ENCODE measurements at regions not wholly inside any gene's neighbourhood (a gene's known extent, or its start where the extent isn't known, plus 50 kb on each side); places are given as distances from the start of the nearest gene placed in this dataset.
"Not testable (repeated sequence)": the region's sequence is repeated elsewhere in the genome, so short reads cannot be mapped to it uniquely, and the experiment has no call there.

DNA sequence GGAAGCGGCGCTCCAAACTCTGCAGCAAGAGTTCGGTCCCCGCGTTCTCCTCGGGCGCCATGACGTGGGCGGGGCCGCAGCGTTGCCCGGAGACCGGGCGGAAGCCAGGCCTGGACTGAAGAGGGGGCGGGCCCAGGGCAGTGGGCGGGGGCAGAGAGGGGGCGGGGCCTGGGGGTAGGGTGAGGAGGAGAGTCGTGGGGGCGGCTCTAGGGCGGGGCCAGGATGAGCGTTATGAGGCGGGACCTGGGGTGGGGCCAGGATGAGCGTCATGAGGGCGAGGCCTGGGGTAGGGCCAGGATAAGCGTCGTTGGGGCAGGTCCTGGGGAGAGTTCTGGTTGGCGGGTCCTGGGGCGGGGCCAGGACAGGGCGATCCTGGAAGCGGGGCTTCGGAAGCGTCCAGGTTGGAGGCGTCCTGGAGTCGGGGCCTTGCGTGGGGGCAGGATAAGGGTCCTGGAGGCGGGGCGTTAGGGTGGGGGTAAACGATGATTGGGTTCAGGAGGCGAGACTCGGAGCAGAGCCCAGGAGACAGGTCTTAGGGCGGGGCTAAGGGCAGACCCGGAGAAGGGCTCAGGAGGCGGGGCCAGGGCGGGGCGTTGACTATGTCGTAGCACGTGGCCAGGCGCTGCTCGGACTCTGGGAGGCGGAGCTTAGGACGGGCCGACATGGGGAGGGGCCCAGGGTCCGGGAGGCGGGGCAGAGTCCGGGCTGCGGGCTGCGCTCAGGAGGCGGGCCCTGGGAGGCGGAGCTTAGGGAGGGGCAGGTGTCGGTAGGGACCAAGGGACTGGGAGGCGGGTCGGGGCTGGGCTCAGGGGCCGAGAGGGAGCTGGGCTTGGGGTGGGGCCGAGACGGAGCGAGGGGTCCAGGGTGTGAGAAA, 131.1 kb upstream of the ALDH3B2 start:
- peak; percentile 92 for DNase-seq (ENCODE audit: low read depth)

DNA sequence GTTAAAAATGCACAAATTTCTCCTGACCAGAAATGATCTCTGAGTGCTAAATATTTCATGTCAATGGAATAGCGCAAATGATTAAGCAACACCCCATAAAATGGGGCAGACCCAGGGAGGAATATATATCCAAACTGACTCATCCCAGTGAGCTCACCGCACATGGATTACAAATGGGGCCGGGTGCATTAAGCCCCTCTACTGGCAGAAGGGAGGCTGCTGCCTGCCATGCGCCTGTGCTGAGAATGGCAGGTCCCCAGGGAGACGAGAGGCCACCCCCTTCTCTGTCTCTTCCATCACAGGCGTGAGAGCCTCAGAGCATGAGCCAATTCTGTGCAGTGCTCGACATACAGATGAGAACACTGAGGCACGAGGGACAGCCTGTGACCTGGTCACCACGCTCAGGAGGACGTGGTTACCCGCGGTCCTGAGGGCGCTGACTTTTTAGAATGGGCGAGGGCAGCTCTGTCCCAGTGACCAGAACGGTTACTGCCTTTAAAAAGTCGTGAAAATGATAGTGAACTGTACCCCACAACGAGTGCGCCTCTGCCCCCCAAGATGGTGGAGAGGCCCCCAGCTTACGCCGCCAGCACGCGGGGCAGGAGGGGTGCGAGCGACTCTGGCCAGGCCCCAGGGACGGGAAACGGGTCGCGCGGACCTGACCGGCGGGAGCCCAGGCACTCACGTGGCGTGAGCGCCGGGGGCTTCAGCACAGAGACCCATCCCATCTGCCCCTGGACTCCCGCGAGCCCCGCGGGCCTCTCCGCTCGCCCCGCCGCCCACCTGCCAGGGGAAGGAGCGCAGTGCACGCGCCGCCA, 130.2 kb upstream of the ALDH3B2 start:
- DNase-seq (ENCODE audit: low read depth): peak; percentile 63

DNA sequence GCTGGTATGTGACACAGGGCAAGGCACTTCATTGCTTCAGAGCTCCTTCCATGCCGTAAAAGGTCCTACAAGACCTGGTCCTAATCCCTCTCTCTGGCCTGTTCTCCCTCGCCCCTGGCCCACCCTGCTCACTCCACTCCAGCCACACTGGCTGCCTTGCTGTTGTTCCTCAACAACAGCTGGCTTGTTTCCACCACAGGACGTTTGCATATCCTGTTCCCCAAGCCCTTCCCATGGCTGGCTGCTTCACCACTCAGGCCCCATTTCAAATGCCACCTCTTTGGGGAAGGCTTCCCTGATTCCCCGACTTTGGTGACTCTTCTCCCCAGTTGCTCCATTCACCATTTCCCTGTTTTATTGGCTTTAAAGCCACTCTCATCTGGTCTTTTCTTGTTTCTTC, 129.1 kb upstream of the ALDH3B2 start:
- not testable (repeated sequence) for DNase-seq (ENCODE audit: low read depth)

DNA sequence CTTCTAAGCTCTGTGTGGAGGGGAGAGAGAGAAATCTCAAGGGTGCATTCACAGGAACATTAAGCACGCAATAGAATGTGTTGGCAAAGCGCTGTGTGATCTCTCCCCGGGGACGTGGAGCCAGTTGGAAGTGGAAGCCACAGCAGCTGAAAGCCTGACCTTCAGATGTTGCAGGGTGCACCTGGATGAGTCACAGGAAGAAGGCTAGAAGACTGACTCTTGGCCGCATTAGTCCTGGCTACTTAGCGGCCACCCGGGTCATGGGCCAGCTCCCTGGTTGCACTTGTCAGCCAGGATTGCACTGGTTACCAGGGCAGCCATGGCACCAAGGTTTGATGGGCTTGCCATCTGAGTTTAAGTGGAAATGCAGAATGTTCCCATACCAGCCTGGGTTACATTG, 128.6 kb upstream of the ALDH3B2 start:
- DNase-seq (ENCODE audit: low read depth): not testable (repeated sequence)

DNA sequence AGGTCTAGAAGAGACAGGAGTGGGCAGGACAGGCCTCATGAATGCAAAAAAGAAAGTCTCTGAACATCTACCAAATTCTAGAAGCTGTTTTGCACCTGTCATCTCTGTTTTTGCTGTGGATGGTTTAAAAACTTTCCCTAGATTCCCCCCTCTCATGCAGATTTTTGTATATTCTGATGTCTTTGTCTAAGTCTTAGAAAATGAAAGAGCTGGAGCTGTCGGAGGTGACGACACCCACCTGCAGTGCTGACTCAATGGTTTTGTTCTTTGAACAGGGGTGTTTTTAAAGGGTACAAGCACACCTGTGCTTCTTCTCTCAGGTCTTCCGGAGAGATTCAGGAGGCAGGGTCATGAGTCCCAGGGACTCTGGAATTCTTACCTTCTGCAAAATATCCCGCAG, 128.2 kb upstream of the ALDH3B2 start:
- not testable (repeated sequence) for DNase-seq (ENCODE audit: low read depth)

DNA sequence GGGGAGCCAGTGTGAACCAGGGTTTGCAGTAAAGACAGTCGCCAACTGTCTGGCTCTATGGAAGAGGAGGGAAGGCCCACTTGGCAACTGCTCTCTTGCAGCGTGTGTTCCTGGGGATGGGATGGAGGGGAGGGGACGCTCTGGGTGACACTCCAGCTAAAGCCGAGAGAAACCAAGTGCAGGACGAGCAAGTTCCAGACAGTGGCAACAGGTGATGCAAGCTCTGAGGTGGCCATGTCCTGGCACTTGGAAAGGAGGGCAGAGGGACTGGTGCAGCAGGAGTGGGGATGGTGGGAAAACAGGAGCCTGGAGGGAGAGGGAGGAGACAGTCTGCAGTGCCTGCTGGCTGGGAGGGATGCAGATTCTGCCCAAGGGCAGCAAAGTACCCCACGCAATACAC, 127.0 kb upstream of the ALDH3B2 start:
- DNase-seq (ENCODE audit: low read depth): not testable (repeated sequence)

DNA sequence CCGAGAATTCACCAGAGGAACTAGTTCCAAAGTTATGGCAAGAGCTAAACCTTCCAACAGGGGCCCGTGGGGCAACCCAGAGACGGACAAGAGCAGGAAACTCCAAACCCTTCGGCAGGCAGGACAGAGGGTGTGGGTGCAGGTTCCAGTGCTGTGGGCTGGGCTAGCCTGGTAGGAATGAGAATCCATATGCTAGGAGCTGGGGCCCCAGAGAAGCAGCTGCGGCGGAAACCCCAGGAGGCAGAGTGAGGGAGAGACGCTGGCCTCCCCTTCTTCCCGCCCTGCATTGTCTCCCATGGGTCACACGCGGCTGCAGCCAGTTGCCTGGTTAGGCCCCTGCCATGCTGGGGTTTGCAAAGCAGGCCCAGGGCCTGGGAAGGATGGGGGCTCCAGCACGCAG, 126.2 kb upstream of the ALDH3B2 start:
- not testable (repeated sequence) for DNase-seq (ENCODE audit: low read depth)

DNA sequence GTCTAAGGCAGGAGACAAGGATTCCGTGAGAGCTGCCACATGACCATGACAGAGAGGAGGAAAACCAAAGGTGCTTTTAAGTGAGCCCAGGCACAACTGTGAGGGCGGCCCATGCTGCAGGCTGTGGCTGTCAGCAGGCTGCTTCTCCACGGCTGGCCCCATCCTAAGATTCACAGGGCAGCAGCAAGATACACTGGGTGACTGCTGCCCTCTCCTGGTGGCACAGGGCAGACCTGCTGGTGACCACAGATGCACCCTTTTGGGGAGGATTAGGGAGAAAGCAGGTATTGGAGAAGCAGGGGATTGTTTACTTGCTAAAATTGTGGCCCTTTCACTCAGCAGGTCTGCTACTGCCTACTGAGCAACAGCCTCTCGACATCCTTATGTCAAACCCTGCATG, 125.4 kb upstream of the ALDH3B2 start:
- DNase-seq (ENCODE audit: low read depth): not testable (repeated sequence)

DNA sequence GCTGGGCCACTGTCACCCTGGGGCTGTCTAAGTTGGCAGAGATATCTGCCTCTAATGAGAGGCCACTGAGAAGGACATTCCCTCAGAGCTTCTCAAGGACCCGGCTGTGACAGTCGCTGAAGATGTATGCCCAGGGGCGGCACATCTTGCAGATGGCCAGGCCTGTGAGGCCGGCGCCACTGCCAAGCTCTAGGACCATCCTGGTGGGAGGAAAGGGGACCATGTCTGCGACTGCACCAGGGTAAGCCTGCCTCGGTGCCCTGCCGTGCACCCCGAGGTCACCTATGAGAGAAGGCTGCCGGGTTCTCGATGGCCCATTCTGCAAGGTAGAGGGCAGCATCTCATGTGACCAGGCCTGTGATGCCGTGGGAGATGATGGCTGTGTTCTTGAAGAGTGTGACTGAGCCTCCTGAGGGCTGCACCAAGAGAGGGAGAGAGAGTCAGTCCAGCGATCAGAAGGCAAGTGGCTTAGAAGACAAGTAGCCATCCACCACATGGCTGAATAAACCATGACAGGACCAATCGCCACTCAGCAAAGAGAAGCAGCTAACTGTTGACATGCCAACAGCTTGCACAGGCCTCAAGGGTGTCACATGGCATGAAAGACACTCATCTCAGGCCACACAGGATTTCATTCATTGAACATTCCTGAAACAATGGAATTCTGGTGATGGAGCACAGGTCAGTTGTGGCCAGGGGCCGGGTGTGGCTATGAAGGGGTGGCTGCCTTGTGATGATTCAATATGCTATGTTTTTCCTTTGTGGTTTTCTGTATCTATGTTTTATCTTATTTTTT, 123.5 kb upstream of the ALDH3B2 start:
- DNase-seq (ENCODE audit: low read depth): peak; percentile 68

DNA sequence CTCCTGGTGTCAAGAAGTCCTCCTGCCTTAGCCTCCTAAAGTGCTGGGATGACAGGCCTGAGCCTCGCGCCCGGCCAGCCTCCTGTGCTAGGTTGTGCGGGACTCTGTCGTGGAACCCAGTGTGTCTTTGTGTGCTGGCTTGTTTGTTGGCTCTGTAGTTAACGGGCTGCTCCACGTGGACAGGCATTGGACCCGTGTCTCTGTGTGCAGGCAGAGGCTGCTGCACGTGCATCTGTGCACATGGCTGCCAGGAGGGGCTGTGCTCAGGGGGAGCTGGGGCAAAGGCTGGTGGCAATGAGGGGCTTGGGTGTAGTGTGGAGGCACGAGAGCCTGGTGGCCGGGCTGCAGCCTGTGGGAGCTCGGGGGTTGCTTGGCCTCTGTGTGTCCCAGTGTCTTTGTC, 121.3 kb upstream of the ALDH3B2 start:
- no peak for DNase-seq (ENCODE audit: low read depth)

DNA sequence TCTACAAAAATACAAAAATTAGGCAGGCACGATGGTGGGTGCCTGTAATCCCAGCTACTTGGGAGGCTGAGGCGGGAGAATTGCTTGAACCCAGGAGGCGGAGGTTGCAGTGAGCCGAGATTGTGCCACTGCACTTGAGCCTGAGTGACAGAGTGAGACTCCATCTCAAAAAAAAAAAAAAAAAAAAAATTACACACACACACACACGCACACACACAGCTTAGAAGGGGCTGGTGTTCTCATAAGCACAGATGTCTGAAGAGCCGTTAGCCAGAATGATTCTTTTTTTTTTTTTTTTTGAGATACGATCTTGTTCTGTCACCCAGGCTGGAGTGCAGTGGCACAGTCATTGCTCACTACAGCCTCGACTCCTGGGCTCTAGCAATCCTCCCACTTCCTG, 119.3 kb upstream of the ALDH3B2 start:
- DNase-seq (ENCODE audit: low read depth): not testable (repeated sequence)

DNA sequence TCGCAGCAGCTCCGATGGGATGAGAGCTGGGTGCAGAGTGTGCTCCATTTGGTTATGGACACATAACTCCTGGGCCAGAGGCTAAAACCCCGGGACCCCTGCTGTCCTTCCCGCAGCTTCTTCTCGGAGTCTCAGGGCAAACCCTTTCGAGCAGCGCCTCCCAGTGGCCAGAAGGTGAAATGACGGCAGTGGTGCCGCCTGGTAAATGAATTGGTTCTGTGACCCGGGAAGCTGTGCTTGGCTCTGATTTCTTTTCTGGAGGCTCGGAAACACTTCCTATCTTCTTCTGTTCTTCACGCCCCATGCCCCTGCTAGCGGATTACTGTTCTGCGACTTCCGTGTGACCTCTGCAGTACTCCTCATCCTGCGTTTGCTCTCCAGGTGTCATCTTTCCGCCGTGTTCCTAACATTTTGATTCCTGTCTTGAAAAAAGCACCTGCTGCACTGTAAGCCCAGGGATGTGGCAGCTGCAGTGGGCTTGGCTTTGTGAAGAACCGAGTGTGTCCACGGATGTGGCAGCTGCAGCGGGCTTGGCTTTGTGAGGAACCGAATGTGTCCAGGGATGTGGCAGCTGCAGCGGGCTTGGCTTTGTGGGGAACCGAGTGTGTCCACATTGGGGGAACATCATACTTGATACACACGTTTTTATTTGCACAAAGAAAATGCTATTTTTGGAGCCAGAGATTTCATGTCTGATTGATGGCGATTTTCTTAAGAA, 118.0 kb upstream of the ALDH3B2 start:
- not testable (repeated sequence) for DNase-seq (ENCODE audit: low read depth)

DNA sequence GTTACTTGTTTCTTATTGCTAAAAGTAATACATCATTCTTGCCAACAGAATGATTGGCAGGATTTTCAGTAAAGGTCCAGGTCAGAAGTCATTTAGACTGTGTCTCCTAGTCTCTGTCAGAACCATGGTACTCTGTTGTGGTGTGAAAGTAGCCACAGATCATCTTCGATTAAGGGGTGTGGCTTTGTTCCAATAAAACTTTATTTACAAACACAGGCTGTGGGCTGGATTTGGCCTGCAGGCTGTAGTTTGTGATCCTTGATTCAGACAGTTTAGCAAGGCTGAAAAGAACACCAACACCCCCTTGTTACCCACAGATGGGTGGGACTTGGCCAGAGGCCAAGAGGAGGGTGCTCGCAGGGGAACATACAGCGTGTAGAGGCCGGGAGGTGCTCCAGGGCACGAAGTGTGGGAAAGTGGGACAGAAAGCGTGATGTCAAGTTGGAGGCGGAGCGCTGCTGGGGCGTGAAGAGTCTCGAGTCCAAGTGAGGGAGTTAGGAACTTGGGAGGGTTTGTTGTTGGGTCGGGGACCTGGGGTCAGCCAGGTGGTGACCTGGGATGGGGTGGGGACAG, 117.3 kb upstream of the ALDH3B2 start:
- not testable (repeated sequence) for DNase-seq (ENCODE audit: low read depth)

DNA sequence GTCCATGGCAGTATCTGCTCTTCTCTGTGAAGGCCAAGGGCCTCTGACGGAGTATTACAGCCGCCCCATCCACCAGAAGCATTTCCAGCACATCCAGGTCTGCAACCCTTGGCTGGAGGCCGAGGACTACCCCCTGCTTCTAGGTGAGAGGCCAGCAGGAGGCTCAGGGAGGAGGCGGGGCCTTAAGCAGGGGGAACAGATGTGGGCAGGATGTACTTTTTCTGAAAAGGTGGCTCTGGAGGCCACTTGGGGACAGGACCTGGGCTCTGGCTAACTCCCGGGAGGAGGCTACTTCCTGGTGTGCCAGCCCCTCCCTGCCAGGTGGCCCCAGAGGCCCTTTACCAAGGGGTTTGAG, 113.9 kb upstream of the ALDH3B2 start:
- DNase-seq (ENCODE audit: low read depth): not testable (repeated sequence)

DNA sequence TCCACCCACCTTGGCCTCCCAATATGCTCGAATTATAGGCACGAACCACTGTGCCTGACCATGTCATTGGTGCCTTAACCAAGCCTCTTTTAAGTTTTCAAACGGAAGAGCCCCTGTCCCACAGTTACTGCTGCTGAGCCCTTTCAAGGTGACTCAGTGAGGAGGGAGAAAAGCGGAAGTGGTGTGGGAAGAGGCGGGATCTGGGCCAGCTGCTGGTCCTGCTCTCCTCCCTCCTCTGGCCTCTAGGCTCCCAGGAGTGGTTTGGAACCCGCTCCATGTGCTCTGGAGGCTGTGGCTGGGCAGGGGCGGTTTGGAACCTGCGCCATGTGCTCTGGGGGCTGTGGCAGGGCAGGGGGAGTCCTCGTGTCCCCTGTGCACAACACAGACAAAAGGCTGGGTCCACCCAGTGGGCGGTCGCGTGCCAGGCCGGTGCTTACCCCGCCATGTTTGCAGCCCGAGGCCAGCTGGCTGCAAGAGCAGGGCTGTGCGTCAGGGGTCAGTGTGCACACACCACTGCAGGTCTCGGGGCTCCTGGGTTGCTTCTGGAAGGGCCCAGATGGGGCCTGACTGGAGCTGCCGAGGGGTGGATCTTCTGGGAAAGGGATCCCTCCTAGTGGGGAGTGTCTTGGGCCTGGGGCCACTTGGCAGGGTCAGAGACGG, 113.4 kb upstream of the ALDH3B2 start:
- DNase-seq (ENCODE audit: low read depth): not testable (repeated sequence)

DNA sequence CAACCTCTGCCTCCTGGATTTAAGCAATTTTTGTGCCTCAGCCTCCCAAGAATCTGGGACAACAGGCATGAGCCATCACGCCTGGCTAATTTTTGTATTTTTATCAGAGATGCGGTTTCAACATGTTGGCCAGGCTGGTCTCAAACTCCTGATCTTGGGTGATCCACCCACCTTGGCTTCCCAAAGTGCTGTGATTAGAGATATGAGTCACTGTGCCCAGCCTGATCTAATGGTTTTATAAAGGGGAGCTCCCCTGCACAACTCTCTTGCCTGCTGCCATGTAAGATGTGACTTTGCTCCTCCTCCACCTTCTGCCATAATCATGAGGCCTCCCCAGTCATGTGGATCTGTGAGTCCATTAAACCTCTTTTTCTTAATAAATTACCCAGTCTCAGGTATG, 107.5 kb upstream of the ALDH3B2 start:
- not testable (repeated sequence) for DNase-seq (ENCODE audit: low read depth)

DNA sequence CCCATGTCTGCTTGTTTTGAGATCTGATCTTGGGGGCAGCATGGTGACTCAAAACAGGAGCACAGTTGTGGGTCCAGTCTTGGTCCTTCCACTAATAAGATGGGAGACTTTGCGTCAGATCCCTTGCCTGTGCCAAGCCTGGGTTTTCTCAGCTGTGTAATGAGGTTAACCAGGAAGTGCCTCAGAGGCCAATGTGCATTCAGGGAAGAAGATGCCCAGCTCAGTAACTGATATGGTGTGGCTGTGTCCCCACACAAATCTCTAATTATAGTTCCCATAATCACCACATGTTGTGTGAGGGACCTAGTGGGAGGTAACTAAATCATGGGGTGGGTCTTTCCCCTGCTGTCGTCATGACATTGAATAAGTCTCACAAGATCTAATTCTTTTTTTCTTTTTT, 107.1 kb upstream of the ALDH3B2 start:
- DNase-seq (ENCODE audit: low read depth): not testable (repeated sequence)

DNA sequence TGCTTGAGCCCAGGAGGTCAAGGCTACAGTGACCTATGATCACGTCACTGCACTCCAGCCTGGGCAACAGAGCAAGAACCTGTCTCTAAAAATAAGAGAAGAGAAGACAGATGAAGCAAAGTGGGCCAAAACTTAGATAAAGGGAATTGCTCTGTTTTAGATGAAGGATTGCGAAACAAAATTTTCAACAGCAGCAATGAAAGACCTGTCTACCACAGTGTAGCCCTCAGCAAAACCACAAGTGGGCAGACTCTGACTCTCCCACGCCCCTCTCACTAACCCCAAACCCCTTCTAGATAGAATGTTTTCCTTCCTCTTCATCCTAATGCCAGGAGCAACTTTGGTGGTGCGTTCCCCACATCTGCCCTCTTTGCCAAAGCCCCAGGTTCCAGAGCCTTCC, 105.6 kb upstream of the ALDH3B2 start:
- no peak for DNase-seq (ENCODE audit: low read depth)

DNA sequence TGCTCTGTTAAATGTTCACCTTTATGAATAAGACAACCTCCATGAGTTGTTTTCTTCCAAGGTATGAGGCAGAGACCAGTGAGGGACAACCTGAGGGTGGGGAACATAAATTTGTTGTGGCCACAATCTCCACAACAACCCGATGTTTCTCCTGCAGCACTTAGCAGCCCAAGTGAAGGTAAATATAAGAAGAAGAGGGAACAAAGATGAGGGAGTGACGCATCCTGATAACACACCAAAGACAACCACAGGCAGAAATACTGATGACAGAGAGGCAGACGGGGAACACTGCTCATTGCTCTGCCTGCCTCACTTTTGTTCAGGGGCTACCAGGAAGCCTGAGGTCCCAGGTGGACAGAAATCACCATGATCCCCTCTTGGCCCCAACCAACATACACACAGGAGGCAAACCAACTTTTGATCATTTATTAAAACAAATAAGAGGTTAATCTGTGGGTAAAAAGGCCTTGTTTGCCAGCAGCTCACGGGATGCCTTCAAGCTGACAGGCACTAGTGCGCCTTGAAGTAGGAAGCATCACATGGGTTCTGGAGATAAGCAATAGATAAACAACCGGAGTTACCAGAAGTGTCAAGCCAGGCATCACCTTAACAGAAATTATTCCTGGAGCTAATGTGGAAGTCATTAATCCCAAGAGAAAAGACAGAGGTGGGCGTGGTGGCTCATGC, 104.9 kb upstream of the ALDH3B2 start:
- not testable (repeated sequence) for DNase-seq (ENCODE audit: low read depth)
